GM13977 (cell line): ENCODE measurements at regions not wholly inside any gene's neighbourhood (a gene's known extent, or its start where the extent isn't known, plus 50 kb on each side); places are given as distances from the start of the nearest gene placed in this dataset.

Source experiments
- DNase-seq: peaks from one replicate; pipeline ENCODE4 v3.0.0; 2012; ENCODE audit warnings: low spot score
- in situ Hi-C: fragments of 300-500 bp; cut with MboI; formaldehyde crosslinking; loops from one replicate; pipeline ENCODE4 v1.12.0; 2022; ENCODE audit warnings: low sequenced_read_pairs, low pct_unique_long_range_greater_than_20kb, mixed read lengths, inconsistent platforms; ENCODE audit not compliant: unreplicated experiment
- TF ChIP-seq, protein P1 (sequence below): IDR thresholded peaks from 2 replicates; pipeline ENCODE4 v1.5.1; 2012; ENCODE audit warnings: mild to moderate bottlenecking, control low read depth; ENCODE audit not compliant: insufficient read depth; ENCODE audit errors: extremely low read depth, missing control alignments

DNA sequence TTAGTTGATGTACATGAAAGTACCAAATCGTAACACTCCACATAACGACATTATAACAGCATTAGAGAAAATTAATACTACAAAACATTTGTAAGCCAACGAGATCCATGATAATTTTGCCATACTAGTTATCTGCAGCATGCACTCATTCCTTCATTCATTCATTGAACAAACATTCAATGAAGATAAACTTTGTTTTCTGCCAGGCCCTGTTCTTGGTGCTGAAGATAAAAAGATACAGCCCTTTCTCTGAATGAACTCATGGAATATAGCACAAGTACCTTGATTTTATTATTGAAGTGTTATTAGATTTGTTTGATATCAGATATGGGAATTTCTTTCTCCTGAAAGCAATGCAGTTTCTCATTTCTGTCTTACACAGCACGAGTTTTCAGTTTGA lies 524.0 kb downstream of the TFAP2A start:
- DNase-seq, result no peak
- in situ Hi-C loops, result no loop called here
- TF ChIP-seq, protein P1, sequence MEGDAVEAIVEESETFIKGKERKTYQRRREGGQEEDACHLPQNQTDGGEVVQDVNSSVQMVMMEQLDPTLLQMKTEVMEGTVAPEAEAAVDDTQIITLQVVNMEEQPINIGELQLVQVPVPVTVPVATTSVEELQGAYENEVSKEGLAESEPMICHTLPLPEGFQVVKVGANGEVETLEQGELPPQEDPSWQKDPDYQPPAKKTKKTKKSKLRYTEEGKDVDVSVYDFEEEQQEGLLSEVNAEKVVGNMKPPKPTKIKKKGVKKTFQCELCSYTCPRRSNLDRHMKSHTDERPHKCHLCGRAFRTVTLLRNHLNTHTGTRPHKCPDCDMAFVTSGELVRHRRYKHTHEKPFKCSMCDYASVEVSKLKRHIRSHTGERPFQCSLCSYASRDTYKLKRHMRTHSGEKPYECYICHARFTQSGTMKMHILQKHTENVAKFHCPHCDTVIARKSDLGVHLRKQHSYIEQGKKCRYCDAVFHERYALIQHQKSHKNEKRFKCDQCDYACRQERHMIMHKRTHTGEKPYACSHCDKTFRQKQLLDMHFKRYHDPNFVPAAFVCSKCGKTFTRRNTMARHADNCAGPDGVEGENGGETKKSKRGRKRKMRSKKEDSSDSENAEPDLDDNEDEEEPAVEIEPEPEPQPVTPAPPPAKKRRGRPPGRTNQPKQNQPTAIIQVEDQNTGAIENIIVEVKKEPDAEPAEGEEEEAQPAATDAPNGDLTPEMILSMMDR, result no peak

DNA sequence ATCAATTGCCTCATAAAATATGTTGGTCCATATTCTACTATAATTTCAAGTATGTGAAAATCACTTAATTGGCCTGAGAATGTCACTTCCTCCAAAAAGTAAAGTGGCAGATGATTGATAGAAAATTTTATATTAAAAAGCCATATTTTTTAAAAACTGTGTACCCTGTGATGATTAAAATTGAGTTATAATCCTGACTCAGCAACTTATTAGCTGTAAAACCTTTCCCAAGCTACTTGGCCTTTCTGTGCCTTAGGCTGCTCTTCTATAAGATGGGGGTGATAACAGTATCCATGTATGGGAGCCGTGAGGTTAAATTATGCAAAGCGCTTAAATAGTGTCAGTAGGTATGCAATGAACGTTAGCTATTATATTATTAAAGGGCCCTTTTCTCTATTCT lies 524.4 kb downstream of the TFAP2A start:
- in situ Hi-C loops, result no loop called here
- TF ChIP-seq, protein P1, result no peak
- no peak for DNase-seq

DNA sequence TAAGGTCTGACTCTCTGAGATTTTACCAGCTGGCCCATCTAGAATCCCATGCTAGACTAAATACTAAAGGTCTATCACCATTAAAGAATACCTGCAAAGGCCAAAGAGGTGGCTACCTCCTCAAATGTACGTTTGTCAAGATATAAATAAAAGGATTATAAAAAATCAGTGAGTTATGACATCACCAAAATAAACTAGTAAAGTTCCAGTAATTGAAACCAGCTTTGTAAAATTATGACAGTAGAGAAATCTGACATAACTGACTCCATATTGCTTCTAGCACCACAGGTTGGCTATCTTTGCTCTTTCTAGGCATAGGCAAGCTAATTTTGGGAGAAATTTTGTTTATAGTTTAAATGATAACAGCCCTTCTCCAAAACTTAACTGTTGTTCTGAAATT lies 536.3 kb downstream of the TFAP2A start:
- TF ChIP-seq, protein P1, result no peak
- DNase-seq, result no peak
- in situ Hi-C loops, result no loop called here

DNA sequence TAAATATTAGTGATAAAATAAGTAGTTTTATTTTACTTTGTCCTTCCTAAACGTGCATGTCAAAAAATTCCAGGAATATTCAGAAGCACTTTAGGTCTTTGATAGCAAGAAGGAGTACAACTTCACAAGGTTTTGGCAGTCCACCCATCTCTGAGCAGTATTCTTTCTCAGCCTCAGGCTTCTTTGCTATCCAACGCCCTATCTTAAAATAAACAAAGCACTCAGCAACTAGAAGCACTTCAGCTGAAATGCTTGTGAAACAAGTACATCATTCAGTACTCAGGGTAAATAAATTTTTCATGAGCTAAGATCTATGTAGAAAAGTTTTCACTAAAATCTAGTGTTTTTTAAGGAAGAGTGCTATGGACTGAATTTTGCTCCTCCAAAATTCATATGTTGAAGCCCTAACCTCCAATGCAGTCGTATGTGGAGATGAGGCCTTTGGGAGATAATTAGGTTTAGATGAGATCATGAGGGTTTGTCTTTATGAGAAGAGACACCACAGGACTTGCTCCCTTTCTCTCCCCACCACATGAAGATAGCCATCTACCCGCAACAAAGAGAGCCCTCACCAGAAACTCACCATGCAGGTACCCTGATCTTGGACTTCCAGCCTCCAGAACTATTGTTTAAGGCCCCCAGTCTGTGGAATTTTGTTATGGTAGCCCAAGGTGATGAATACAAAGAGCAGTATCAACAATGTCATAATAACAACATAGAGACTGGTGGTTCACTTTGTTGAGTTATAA lies 539.1 kb downstream of the TFAP2A start:
- in situ Hi-C loops, result no loop called here
- no peak for DNase-seq
- TF ChIP-seq, protein P1, result no peak

DNA sequence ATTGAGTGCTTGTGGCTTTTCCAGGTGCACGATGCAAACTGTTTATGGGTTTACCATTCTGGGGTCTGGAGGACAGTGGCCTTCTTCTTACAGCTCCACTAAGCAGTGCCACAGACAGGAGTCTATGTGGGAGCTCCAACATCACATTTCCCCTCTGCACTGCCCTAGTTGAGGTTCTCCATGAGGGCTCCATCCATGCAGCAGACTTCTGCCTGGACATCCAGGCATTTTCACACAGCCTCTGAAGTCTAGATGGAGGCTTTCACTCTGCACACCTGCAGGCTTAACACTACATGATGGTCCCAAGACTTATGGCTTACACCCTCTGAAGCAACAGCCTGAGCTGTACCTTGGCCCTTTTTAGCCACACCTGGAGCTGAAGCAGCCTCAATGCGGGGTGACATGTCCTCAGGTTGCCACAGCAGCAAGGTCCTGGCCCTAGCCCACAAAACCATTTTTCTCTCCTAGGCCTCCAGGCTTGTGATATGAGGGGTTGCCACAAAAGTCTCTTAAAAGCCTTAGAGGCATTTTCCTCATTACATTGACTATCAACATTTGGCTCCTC lies 552.2 kb downstream of the TFAP2A start:
- no peak for DNase-seq
- in situ Hi-C loops, result no loop called here

DNA sequence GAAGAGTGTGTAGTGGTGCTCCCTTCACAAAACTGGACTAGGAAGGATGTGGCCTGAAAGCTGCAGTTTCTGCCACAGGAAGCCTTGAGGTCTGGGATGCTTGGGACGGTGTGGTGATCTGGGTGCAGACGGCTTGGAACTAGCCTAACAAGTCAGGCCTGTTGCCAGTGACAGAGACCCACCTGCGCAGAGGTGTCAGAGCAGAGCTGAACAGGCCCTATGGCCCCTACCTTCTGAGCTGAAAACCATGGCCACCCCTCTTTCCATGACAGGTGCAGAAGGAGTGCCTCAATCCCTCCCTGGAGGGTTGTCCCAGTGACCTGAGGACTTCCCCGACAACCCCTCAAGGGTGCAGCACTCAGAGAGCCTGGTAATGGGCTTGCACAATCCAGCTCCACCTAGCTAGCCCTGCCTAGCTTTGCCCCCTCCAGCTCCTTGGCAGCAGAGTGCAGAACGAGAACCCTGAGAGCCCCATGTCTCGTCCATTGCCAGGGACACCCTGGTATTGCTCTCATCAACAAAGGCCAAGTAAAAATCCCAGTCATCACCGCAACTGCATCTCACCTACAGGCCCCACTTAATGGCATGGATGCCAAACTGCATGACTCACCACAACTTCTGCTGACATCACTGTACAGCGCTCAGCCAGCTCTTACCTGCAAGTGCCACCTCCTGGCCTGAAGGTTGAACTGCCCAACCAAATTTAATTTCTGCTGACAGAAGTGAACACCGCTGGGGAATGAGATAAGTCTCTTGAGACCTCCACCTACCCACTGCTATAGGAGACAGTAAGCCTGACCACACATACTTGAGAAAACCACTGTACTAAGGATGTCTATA lies 563.1 kb downstream of the TFAP2A start:
- TF ChIP-seq, protein P1, result peak; percentile 8
- no peak for DNase-seq
- in situ Hi-C loops, result no loop called here

More for the DNA sequence above, 552.2 kb downstream of the TFAP2A start:
- TF ChIP-seq, protein P1, result no peak
